Adrenal gland (tissue), 9 donors: ENCODE measurements at regions not wholly inside any gene's neighbourhood (a gene's known extent, or its start where the extent isn't known, plus 50 kb on each side); places are given as distances from the start of the nearest gene placed in this dataset.

Experiments used
- DNase-seq, 7 donors: peaks; one replicate each; pipeline ENCODE4 v3.0.0-alpha.2; 2019 to 2020
- H3K27ac ChIP-seq, 5 donors: fragments of 200-600 bp; sonication (generic) in 4 of 5; 1 replicate in 3 of 5; 2 replicates in 2 of 5; pipeline versions ENCODE4 v1.5.1 to v1.8.0; 2016 to 2020; ENCODE audit warnings: mild to moderate bottlenecking in 1 of 5
- H3K27me3 ChIP-seq: fragments of 200-600 bp; 2 replicates; pipeline ENCODE4 v1.8.0; 2021
- H3K36me3 ChIP-seq, 2 donors: fragments of 200-600 bp; replicated peaks in 1 of 2; 1 replicate in 1 of 2; 2 replicates in 1 of 2; pipeline versions ENCODE4 v1.5.1 to v1.8.0; 2018 to 2022
- H3K4me1 ChIP-seq, 2 donors: fragments of 200-600 bp; replicated peaks in 1 of 2; 1 replicate in 1 of 2; 2 replicates in 1 of 2; pipeline versions ENCODE4 v1.5.1 to v1.8.0; 2018 to 2021
- H3K4me3 ChIP-seq, 4 donors: fragments of 200-600 bp; sonication (generic) in 3 of 4; one replicate each; pipeline ENCODE4 v1.5.1; 2016 to 2018
- H3K9me3 ChIP-seq, 3 donors: fragments of 200-600 bp; sonication (generic) in 1 of 3; replicated peaks in 1 of 3; 1 replicate in 2 of 3; 2 replicates in 1 of 3; pipeline versions ENCODE4 v1.5.1 to v1.8.0; 2016 to 2021
- CTCF ChIP-seq, 6 experiments: fragments of 450-650 bp in 4 of 6; fragments of 200-600 bp in 2 of 6; sonication (generic) in 1 of 6; IDR thresholded peaks; 1 replicate in 5 of 6; 2 replicates in 1 of 6; pipeline versions ENCODE4 v1.5.1 to v1.8.0; 2016 to 2021; ENCODE audit warnings: antibody characterized with exemption in 6 of 6, mild to moderate bottlenecking in 2 of 6, moderate library complexity in 1 of 6
- POLR2A ChIP-seq, 2 donors: fragments of 450-650 bp; IDR thresholded peaks; one replicate each; pipeline ENCODE4 v1.6.1; 2017; ENCODE audit warnings: antibody characterized with exemption in 2 of 2, mild to moderate bottlenecking in 2 of 2, moderate library complexity in 1 of 2
- WGBS, 4 donors: extraction: QIAGEN DNeasy Blood & Tissue Kit in 2 of 4; methylation state at CpG; one replicate each; pipeline versions ENCODE4 v1.1.5 to v1.1.7; 2013 to 2017; 5-methylcytosine and 5-hydroxymethylcytosine counted together
- intact Hi-C, 2 donors: fragments of 100-400 bp; cut with DNase I; formaldehyde crosslinking; loops; one replicate each; pipeline versions ENCODE4 v1.14.1 to v1.15.0; 2022 to 2023
- donor health status: healthy with polysubstance abuse.
- donor health status: Bipolar disorder and iron deficiency.
- donor health status: DM: yes; HTN: yes; CAD: no.
- donor health status: DM: no; HTN: no; CAD: no.
- donor health status: DM: no; HTN: no; CAD: no.

GRCh38 chr18:42184685-42185477, 229.8 kb downstream of the PIK3C3 start:
- no peak overlapping the region for H3K27ac ChIP-seq
- intact Hi-C loops = no loop called here
- no peak overlapping the region for H3K4me3 ChIP-seq
- 85 to 90% (median 88%) methylated on average over 15 of the region's 15 CpGs for WGBS, 4 donors
- no peaks in the 10 kb centered on the region for H3K27me3 ChIP-seq
- DNase-seq = no peak
- TF ChIP-seq POLR2A (IDR thresholded peaks at IDR 0.05) = no peak
- no peak for TF ChIP-seq CTCF (IDR thresholded peaks at IDR 0.05)
- H3K36me3 ChIP-seq = no peaks in the 10 kb centered on the region
- no peaks in the 10 kb centered on the region for H3K9me3 ChIP-seq
- no peaks in the 10 kb centered on the region for H3K4me1 ChIP-seq

DNA sequence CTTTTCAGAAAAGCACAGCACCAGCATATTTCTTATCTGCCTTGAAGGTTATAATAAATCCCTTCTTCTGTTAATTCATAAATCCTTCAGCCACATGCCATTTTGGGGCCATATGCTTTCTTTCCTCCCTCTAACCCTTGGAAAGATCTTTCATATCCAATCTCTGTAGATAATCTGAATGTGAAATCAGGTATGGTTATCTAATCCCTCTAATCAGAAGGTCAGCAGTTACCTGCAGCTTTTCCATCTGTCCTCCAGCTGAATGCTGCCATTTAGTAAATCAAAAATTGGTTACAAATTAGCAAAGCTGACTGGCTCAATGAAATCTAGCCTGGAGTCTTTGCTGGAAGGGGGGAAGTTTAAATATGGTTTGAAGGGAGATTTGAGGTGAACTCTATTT, 230.5 kb downstream of the PIK3C3 start:
- no peak overlapping the region for H3K4me3 ChIP-seq
- H3K27ac ChIP-seq = no peak overlapping the region
- no peaks in the 10 kb centered on the region for H3K9me3 ChIP-seq
- no peaks in the 10 kb centered on the region for H3K27me3 ChIP-seq
- H3K36me3 ChIP-seq = no peaks in the 10 kb centered on the region
- no peak for TF ChIP-seq POLR2A (IDR thresholded peaks at IDR 0.05)
- no peak for TF ChIP-seq CTCF (IDR thresholded peaks at IDR 0.05)
- no peak for DNase-seq
- H3K4me1 ChIP-seq = no peaks in the 10 kb centered on the region
- intact Hi-C loops = no loop called here

DNA sequence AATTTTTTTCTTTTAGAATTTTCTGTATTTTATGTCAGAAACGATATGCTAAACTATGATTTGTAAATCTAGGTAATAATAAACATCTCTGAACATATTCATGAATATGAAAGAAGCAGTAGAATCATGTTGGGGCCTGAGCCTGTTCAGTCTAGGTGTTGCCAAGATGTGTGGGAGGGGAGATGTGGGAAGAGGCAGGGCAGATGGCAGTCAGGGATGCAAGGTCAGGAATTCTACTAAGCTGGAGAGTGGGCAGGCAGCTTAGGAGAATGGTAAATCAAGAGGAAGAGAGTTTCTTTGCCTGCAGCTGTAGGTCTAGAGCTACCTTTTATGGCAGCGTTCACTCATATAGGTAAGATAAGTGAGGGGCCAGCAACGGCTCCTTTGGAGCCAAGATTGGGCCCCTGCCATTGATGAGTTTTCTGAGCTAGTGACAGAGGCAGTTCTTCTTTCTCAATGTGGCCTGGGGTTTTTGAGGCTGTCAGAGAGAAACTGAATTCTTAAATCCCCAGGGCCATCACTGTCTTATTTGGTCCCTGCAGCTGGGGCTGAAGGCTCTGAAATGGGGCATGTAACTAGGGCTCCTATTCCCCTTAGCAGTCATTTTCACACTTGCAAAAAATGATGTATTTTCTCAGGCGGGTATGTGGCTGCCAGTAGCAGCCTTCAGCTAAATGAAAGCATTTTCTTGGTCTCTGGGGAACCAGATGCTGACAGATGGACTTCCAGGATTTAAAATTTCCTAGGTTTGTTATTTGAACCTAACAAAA, 232.8 kb downstream of the PIK3C3 start:
- intact Hi-C loops = no loop called here
- no peaks in the 10 kb centered on the region for H3K36me3 ChIP-seq
- H3K27me3 ChIP-seq = no peaks in the 10 kb centered on the region
- H3K27ac ChIP-seq = no peak overlapping the region
- H3K9me3 ChIP-seq = no peaks in the 10 kb centered on the region
- 70 to 79% (median 70%) methylated on average over 4 of the region's 4 CpGs for whole genome bisulfite sequencing, 4 donors
- TF ChIP-seq POLR2A (IDR thresholded peaks at IDR 0.05) (no peak), CTCF (IDR thresholded peaks at IDR 0.05) (no peak)
- DNase-seq = no peak
- no peaks in the 10 kb centered on the region for H3K4me1 ChIP-seq
- H3K4me3 ChIP-seq = no peak overlapping the region

GRCh38 chr18:42190643-42191042, 235.6 kb downstream of the PIK3C3 start:
- Histone ChIP-seq H3K4me1 (no peaks in the 10 kb centered on the region), H3K27ac (no peak overlapping the region), H3K4me3 (no peak overlapping the region), H3K36me3 (no peaks in the 10 kb centered on the region), H3K9me3 (no peaks in the 10 kb centered on the region), H3K27me3 (no peaks in the 10 kb centered on the region)
- DNase-seq = no peak
- no peak for TF ChIP-seq CTCF (IDR thresholded peaks at IDR 0.05)
- no peak for TF ChIP-seq POLR2A (IDR thresholded peaks at IDR 0.05)
- 83 to 94% (median 88%) methylated on average over 3 of the region's 3 CpGs for WGBS, 4 donors
- intact Hi-C loops = no loop called here
